SK-N-SH (cell line): ENCODE measurements at regions not wholly inside any gene's neighbourhood (a gene's known extent, or its start where the extent isn't known, plus 50 kb on each side); places are given as distances from the start of the nearest gene placed in this dataset.

ENCODE experiments used
- REST ChIP-seq: IDR thresholded peaks from 2 replicates; pipeline ENCODE4 v1.6.1; 2012; ENCODE audit warnings: mild to moderate bottlenecking, low read depth, low read length, moderate library complexity
- SMC3 ChIP-seq: IDR thresholded peaks from 2 replicates; pipeline ENCODE4 v1.6.1; 2012; ENCODE audit warnings: low read depth, low read length, improper control_type of control experiment

GRCh38 chr14:73776194-73776537 lies 62.0 kb upstream of the PNMA1 start:
- no peak; the same call in 1 of the 2 replicates for TF ChIP-seq REST
- no peak for TF ChIP-seq SMC3
